SJCRH30 (cell line): ENCODE measurements at regions not wholly inside any gene's neighbourhood (a gene's known extent, or its start where the extent isn't known, plus 50 kb on each side); places are given as distances from the start of the nearest gene placed in this dataset.

Experiments
- DNase-seq, 2 experiments: peaks; one replicate each; pipeline ENCODE4 v3.0.0-alpha.2; 2015 to 2020
- H3K27ac ChIP-seq: fragments of 250-450 bp; sonication (Bioruptor Pico); 2 replicates; pipeline ENCODE4 v1.5.1; 2020; ENCODE audit warnings: mild to moderate bottlenecking, moderate library complexity
- H3K27me3 ChIP-seq: fragments of 250-450 bp; sonication (Bioruptor Pico); 2 replicates; pipeline ENCODE4 v1.5.1; 2020; ENCODE audit warnings: mild to moderate bottlenecking, moderate library complexity
- H3K36me3 ChIP-seq: fragments of 250-450 bp; sonication (Bioruptor Pico); 2 replicates; pipeline ENCODE4 v1.5.1; 2020; ENCODE audit warnings: mild to moderate bottlenecking, moderate library complexity
- H3K4me1 ChIP-seq: fragments of 250-450 bp; sonication (Bioruptor Pico); 2 replicates; pipeline ENCODE4 v1.5.1; 2020; ENCODE audit warnings: mild to moderate bottlenecking, moderate library complexity
- H3K4me3 ChIP-seq: fragments of 250-450 bp; sonication (Bioruptor Pico); 2 replicates; pipeline ENCODE4 v1.5.1; 2020; ENCODE audit warnings: mild to moderate bottlenecking, moderate library complexity
- H3K9me3 ChIP-seq: fragments of 250-450 bp; sonication (Bioruptor Pico); replicated peaks from 2 replicates; pipeline ENCODE4 v1.5.1; 2020; ENCODE audit warnings: mild to moderate bottlenecking, moderate library complexity

DNA sequence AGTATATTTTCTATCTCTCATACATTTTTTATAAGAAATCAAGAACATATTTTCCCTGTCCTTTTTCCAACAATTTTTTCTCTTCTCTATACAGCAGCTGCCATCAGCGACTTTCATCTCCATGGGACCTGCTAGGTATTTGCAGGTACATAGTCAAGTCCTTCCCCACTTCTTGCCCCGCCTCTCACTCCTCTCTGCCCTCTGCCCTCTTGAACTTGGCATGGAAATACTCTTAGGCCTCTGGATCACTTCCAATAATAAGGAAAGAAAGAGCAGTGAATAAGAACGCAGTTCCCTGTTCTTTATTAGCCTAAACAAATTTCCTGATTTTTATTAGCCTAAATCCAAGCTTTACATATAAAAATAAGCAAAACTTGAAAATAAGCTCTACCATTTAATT lies 353.1 kb downstream of the SEC23A start:
- H3K27ac ChIP-seq: no peak overlapping the region
- H3K36me3 ChIP-seq: no peaks in the 10 kb centered on the region
- no peak overlapping the region for H3K4me3 ChIP-seq
- H3K9me3 ChIP-seq: no peaks in the 10 kb centered on the region
- H3K27me3 ChIP-seq: no peaks in the 10 kb centered on the region
- H3K4me1 ChIP-seq: no peaks in the 10 kb centered on the region
- no peak for DNase-seq

- no peaks in the 10 kb centered on the region for H3K27me3 ChIP-seq
- no peaks in the 10 kb centered on the region for H3K36me3 ChIP-seq
- H3K4me3 ChIP-seq: no peak overlapping the region
- no peak overlapping the region for H3K27ac ChIP-seq
- H3K4me1 ChIP-seq: no peaks in the 10 kb centered on the region
- H3K9me3 ChIP-seq: no peaks in the 10 kb centered on the region
- DNase-seq: no peak
Measured at GRCh38 chr14:38745861-38746260, 357.2 kb downstream of the SEC23A start.

GRCh38 chr14:38743966-38744584 lies 359.0 kb downstream of the SEC23A start:
- Histone ChIP-seq H3K4me3 (no peak overlapping the region), H3K27ac (no peak overlapping the region), H3K27me3 (no peaks in the 10 kb centered on the region), H3K9me3 (no peaks in the 10 kb centered on the region), H3K36me3 (no peaks in the 10 kb centered on the region), H3K4me1 (no peaks in the 10 kb centered on the region)
- no peak for DNase-seq

- no peak for DNase-seq
- H3K27ac ChIP-seq: no peak overlapping the region
- no peaks in the 10 kb centered on the region for H3K36me3 ChIP-seq
- H3K27me3 ChIP-seq: no peaks in the 10 kb centered on the region
- H3K9me3 ChIP-seq: no peaks in the 10 kb centered on the region
- H3K4me3 ChIP-seq: no peak overlapping the region
- no peaks in the 10 kb centered on the region for H3K4me1 ChIP-seq
Measured at GRCh38 chr14:38737686-38738407, 365.2 kb downstream of the SEC23A start.

- Histone ChIP-seq H3K9me3 (no peaks in the 10 kb centered on the region), H3K27me3 (no peaks in the 10 kb centered on the region), H3K36me3 (no peaks in the 10 kb centered on the region), H3K4me3 (no peak overlapping the region), H3K27ac (no peak overlapping the region), H3K4me1 (no peaks in the 10 kb centered on the region)
- no peak for DNase-seq
Measured at GRCh38 chr14:38735005-38735404, 368.0 kb downstream of the SEC23A start.

DNA sequence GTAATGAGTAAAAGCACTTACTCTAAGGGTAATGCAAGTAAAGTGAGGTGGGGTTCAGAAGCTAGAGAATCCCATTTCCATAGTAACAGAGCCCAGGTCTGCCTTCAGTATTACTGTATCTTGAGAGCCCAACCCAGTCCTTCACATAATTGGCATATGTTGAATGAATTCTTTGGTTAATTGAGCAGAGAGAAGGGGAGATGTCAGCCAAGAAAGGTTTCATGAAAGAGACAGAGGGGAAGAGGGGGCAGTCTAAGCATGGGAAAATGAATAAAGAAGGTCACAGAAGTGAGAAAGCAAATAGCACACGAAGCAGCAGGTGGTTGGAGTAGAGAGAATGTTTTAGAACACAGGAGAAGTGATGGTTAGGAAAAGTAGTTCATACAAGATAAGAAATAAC lies 371.1 kb downstream of the SEC23A start:
- DNase-seq: no peak
- Histone ChIP-seq H3K27me3 (no peaks in the 10 kb centered on the region), H3K36me3 (no peaks in the 10 kb centered on the region), H3K4me3 (no peak overlapping the region), H3K9me3 (no peaks in the 10 kb centered on the region), H3K4me1 (no peaks in the 10 kb centered on the region), H3K27ac (no peak overlapping the region)

DNA sequence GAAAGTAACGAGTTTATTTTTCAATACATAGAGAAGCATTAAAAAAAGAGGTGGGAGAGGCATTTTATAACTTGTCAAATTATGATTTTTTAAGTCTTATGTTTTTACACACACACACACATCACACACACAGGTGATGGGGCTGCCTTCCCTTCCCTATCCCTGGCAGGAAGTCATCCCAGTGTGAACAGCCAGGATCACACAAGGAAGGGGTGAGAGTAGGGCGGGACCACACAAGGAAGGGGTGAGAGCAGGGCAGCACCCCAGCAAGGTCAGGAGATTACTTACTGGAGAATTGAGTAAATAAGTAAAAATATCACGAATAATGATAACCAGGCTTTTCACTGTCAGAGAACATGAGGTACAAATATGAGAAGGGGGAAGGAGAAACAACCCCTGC lies 372.6 kb downstream of the SEC23A start:
- no peaks in the 10 kb centered on the region for H3K4me1 ChIP-seq
- no peaks in the 10 kb centered on the region for H3K27me3 ChIP-seq
- H3K27ac ChIP-seq: no peak overlapping the region
- H3K4me3 ChIP-seq: no peak overlapping the region
- H3K36me3 ChIP-seq: no peaks in the 10 kb centered on the region
- no peaks in the 10 kb centered on the region for H3K9me3 ChIP-seq
- DNase-seq: no peak

GRCh38 chr14:38727731-38728130 lies 375.3 kb downstream of the SEC23A start:
- DNase-seq: no peak
- H3K27me3 ChIP-seq: no peaks in the 10 kb centered on the region
- no peak overlapping the region for H3K4me3 ChIP-seq
- no peak overlapping the region for H3K27ac ChIP-seq
- H3K9me3 ChIP-seq: no peaks in the 10 kb centered on the region
- no peaks in the 10 kb centered on the region for H3K36me3 ChIP-seq
- no peaks in the 10 kb centered on the region for H3K4me1 ChIP-seq

GRCh38 chr14:38724621-38725020 lies 378.4 kb downstream of the SEC23A start:
- DNase-seq: no peak
- Histone ChIP-seq H3K4me1 (no peaks in the 10 kb centered on the region), H3K27ac (no peak overlapping the region), H3K9me3 (no peaks in the 10 kb centered on the region), H3K27me3 (no peaks in the 10 kb centered on the region), H3K4me3 (no peak overlapping the region), H3K36me3 (no peaks in the 10 kb centered on the region)

DNA sequence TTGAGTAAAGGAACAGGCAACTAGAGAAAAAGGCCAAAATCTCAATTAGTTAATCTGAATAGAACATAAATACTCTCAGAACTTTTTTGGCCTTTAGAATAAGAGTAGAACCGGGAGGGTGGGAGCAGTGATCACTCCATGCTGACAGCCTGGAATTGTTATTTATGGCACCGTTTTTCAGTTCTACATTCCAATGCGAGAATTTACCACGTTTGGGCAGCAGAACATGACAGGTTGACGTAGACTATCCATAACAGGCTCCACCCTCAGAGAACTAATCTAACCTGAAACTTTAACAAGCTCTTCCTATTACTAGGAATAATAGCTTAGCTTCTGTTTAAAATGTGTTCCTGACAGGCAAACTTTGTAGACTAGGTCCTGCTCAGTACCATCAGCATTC lies 379.1 kb downstream of the SEC23A start:
- H3K36me3 ChIP-seq: no peaks in the 10 kb centered on the region
- H3K9me3 ChIP-seq: no peaks in the 10 kb centered on the region
- H3K4me1 ChIP-seq: peaks cover 2% of the 10 kb centered on the region; the same call in 1 of the 2 replicates
- no peak for DNase-seq
- H3K4me3 ChIP-seq: no peak overlapping the region
- H3K27ac ChIP-seq: no peak overlapping the region
- no peaks in the 10 kb centered on the region for H3K27me3 ChIP-seq

DNA sequence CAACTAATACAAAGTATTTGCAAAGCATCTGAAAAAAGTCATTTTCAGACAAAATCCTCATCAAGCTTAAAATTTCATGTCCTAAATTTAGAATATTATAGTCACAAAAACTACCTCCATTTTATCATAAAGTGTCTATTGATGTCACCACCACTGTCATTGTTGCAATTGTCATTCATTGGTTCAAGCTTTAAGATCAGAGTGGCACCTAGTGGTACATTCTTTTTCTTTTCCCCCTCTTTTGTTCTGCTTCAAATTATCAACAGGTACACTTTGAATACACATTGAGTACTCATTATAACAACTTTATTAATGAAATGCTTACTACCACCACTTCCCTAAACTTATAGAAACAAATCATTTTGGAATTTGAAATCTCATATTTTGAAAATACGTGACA lies 379.8 kb downstream of the SEC23A start:
- Histone ChIP-seq H3K9me3 (no peaks in the 10 kb centered on the region), H3K4me3 (no peak overlapping the region), H3K27ac (no peak overlapping the region), H3K36me3 (no peaks in the 10 kb centered on the region), H3K4me1 (peaks cover 9% of the 10 kb centered on the region), H3K27me3 (no peaks in the 10 kb centered on the region)
- no peak for DNase-seq

DNA sequence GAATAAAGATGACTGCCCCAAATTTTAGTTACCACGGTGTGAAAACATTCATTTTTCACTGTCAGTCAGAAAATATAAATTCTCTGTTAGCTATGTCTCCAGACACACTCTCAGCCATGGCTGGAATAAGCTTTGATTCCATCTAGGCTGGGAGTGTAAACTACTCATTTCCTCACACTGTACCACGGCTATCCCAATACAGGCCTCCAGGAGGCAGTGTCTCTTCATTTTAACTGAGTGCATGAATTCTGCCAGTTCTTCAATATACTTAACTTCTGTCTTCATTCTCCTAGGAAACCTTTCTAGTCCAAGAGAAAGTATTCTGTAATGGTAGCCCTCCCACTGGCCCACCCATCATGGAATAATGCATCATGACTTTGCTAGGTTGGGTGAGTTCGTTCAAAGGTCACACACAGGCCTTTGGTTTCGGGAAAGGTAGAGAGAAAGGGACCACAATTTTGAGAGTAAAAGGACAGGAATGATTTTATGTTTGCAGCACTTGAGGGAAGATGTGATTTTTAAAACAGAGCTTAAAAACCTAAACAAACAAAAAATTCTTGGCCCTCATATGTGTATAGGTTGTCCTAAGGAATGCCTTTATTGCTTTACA lies 381.1 kb downstream of the SEC23A start:
- Histone ChIP-seq H3K36me3 (no peaks in the 10 kb centered on the region), H3K4me1 (peaks cover 23% of the 10 kb centered on the region), H3K4me3 (no peak overlapping the region), H3K27ac (no peak overlapping the region), H3K27me3 (no peaks in the 10 kb centered on the region), H3K9me3 (no peaks in the 10 kb centered on the region)
- peak; percentile 43 to 77 for DNase-seq

- H3K9me3 ChIP-seq: 0 out of 2 replicates have a peak, but pooled peaks cover 4% of the 10 kb centered on the region
- H3K4me3 ChIP-seq: no peak overlapping the region
- H3K4me1 ChIP-seq: peaks cover 28% of the 10 kb centered on the region
- no peak for DNase-seq
- H3K27ac ChIP-seq: no peak overlapping the region; the same call in 1 of the 2 replicates
- no peaks in the 10 kb centered on the region for H3K36me3 ChIP-seq
- no peaks in the 10 kb centered on the region for H3K27me3 ChIP-seq
Measured at GRCh38 chr14:38718519-38718918, 384.5 kb downstream of the SEC23A start.

- Histone ChIP-seq H3K27ac (peak overlapping the region; percentile 77), H3K36me3 (no peaks in the 10 kb centered on the region), H3K27me3 (no peaks in the 10 kb centered on the region), H3K9me3 (0 out of 2 replicates have a peak, but pooled peaks cover 4% of the 10 kb centered on the region), H3K4me1 (peaks cover 28% of the 10 kb centered on the region), H3K4me3 (no peak overlapping the region)
- peak; percentile 88 to 91 for DNase-seq
Measured at GRCh38 chr14:38716926-38717325, 386.1 kb downstream of the SEC23A start.

- Histone ChIP-seq H3K4me1 (no peaks in the 10 kb centered on the region), H3K27ac (no peak overlapping the region), H3K27me3 (no peaks in the 10 kb centered on the region), H3K36me3 (no peaks in the 10 kb centered on the region), H3K9me3 (0 out of 2 replicates have a peak, but pooled peaks cover 11% of the 10 kb centered on the region), H3K4me3 (no peak overlapping the region)
- no peak for DNase-seq
Measured at GRCh38 chr14:38710881-38711280, 392.2 kb downstream of the SEC23A start.
